ENCODE measurements at regions not wholly inside any gene's neighbourhood (a gene's known extent, or its start where the extent isn't known, plus 50 kb on each side); places are given as distances from the start of the nearest gene placed in this dataset.

DNA sequence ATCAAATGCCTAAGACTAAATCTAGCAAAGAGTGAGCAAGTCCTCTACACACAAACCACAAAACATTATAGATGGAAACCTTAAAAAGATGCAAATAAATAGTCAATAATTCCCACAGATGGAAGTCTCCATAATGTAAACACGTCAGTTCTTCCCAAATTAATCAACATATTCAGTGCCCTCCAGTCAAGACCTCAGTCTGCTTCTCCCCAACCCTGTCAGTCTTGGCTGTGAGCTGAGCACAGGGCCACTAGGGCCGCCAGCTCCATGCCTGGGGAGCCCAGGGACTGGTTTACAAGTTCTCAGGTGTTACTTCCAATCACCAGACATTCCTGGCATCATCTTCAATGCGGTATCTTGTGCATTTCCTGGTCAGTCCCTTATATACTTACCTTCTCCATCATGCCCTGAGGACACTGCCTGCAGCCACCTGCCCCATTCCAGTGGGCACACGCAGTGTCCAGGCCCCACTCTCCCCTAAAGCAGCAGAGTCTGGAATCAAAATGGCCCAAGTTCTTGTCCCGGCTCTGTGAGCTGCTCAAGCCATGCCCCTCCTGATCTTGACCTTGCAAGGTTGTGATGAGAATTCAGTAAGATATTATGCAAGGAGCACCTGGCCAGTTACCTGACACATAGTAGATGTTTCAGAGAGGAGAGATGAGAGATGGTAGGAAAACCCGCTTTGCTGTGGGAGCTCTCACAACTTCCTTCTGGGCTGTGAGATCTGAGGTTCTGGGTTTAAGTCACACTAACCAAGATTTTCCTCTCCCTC lies 207.9 kb upstream of the RAB6C start:
- no peak overlapping the region for H3K9ac ChIP-seq (replicated peaks; ENCODE audit: extremely low read depth, insufficient read depth, low read length)
- H3K79me2 ChIP-seq (ENCODE audit: control insufficient read depth, insufficient read depth, low read length) = no peaks in the 10 kb centered on the region
- no peaks in the 10 kb centered on the region for H3K4me1 ChIP-seq (ENCODE audit: control insufficient read depth, extremely low read depth, insufficient read depth, low read length)
- H2AFZ ChIP-seq (ENCODE audit: low read depth, low read length) = no peak overlapping the region
- H3K4me2 ChIP-seq (ENCODE audit: insufficient read depth, low read length) = no peak overlapping the region
- no peak for DNase-seq (ENCODE audit: low read depth, low spot score)
- ChIA-PET POLR2A (no interaction called here), CTCF (no interaction called here)
- peaks cover 1% of the 10 kb centered on the region for H3K9me3 ChIP-seq (replicated peaks; ENCODE audit: control insufficient read depth, insufficient read depth, low read length)
- BruUV-seq (replicated peaks) = no TSS peak
- no peak overlapping the region for H3K4me3 ChIP-seq (replicated peaks in 1 of 3; ENCODE audit: insufficient read depth in 1 of 3, low read depth in 1 of 3, low read length in 3 of 3)
- intact Hi-C loops (cut with micrococcal nuclease) = no loop called here
- FAIRE-seq = no peak
- dilution Hi-C loops (cut with MboI; ENCODE audit: extremely low pct_ligation_motif_present, low sequenced_read_pairs) = no loop called here
- H3K36me3 ChIP-seq (ENCODE audit: control insufficient read depth in 2 of 2, extremely low read depth in 1 of 2, insufficient read depth in 2 of 2, low read length in 2 of 2) = no peaks in the 10 kb centered on the region
- no peak overlapping the region for H3K27ac ChIP-seq (ENCODE audit: insufficient read depth, low read depth, low read length)
- no peaks in the 10 kb centered on the region for H4K20me1 ChIP-seq (replicated peaks; ENCODE audit: control insufficient read depth, extremely low read depth, insufficient read depth, low read length)
- TF ChIP-seq JUN (IDR thresholded peaks at IDR 0.05; ENCODE audit: borderline replicate concordance, insufficient read depth, insufficient read length, low read depth) = no peak
- no peaks in the 10 kb centered on the region for H3K27me3 ChIP-seq (ENCODE audit: control insufficient read depth in 2 of 2, insufficient read depth in 2 of 2, low read length in 2 of 2)
- H3K9me1 ChIP-seq (replicated peaks; ENCODE audit: control insufficient read depth, extremely low read depth, insufficient read depth, low read length) = no peaks in the 10 kb centered on the region

DNA sequence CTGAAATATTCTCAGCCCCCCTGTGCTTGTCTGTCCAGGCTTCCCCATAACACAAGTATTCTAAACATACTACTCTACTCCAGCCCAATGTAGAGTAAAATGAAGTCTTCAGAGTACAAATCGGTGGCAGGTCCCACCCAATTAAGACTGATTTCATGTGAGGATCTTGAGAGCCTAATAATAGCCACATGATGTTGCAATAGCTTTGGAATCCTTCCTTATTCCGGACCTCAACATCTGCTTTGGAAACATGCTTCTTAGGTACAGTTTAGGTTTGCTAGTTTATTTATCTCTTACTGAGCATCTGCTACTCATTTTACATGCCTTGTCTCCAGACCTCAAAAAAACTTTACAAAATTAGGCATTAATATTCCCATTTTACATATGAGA lies 207.3 kb upstream of the RAB6C start:
- Histone ChIP-seq H3K9ac (replicated peaks; ENCODE audit: extremely low read depth, insufficient read depth, low read length) (no peak overlapping the region), H4K20me1 (replicated peaks; ENCODE audit: control insufficient read depth, extremely low read depth, insufficient read depth, low read length) (no peaks in the 10 kb centered on the region), H3K79me2 (ENCODE audit: control insufficient read depth, insufficient read depth, low read length) (no peaks in the 10 kb centered on the region), H3K4me1 (ENCODE audit: control insufficient read depth, extremely low read depth, insufficient read depth, low read length) (no peaks in the 10 kb centered on the region), H3K4me2 (ENCODE audit: insufficient read depth, low read length) (no peak overlapping the region), H2AFZ (ENCODE audit: low read depth, low read length) (no peak overlapping the region), H3K27ac (ENCODE audit: insufficient read depth, low read depth, low read length) (no peak overlapping the region), H3K4me3 (replicated peaks in 1 of 3; ENCODE audit: insufficient read depth in 1 of 3, low read depth in 1 of 3, low read length in 3 of 3) (no peak overlapping the region), H3K9me3 (replicated peaks; ENCODE audit: control insufficient read depth, insufficient read depth, low read length) (peaks cover 1% of the 10 kb centered on the region), H3K9me1 (replicated peaks; ENCODE audit: control insufficient read depth, extremely low read depth, insufficient read depth, low read length) (no peaks in the 10 kb centered on the region), H3K36me3 (ENCODE audit: control insufficient read depth in 2 of 2, extremely low read depth in 1 of 2, insufficient read depth in 2 of 2, low read length in 2 of 2) (no peaks in the 10 kb centered on the region), H3K27me3 (ENCODE audit: control insufficient read depth in 2 of 2, insufficient read depth in 2 of 2, low read length in 2 of 2) (no peaks in the 10 kb centered on the region)
- dilution Hi-C loops (cut with MboI; ENCODE audit: extremely low pct_ligation_motif_present, low sequenced_read_pairs) (no loop called here), intact Hi-C loops (cut with micrococcal nuclease) (no loop called here)
- ChIA-PET POLR2A (no interaction called here), CTCF (no interaction called here)
- no TSS peak for BruUV-seq (replicated peaks)
- TF ChIP-seq, protein P1, sequence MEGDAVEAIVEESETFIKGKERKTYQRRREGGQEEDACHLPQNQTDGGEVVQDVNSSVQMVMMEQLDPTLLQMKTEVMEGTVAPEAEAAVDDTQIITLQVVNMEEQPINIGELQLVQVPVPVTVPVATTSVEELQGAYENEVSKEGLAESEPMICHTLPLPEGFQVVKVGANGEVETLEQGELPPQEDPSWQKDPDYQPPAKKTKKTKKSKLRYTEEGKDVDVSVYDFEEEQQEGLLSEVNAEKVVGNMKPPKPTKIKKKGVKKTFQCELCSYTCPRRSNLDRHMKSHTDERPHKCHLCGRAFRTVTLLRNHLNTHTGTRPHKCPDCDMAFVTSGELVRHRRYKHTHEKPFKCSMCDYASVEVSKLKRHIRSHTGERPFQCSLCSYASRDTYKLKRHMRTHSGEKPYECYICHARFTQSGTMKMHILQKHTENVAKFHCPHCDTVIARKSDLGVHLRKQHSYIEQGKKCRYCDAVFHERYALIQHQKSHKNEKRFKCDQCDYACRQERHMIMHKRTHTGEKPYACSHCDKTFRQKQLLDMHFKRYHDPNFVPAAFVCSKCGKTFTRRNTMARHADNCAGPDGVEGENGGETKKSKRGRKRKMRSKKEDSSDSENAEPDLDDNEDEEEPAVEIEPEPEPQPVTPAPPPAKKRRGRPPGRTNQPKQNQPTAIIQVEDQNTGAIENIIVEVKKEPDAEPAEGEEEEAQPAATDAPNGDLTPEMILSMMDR (IDR thresholded peaks at IDR 0.05; ENCODE audit: extremely low read depth in 1 of 2, insufficient read depth in 1 of 2, low read depth in 1 of 2, low read length in 2 of 2) = no peak
- TF ChIP-seq EZH2 (IDR thresholded peaks at IDR 0.05; ENCODE audit: borderline replicate concordance, low read depth, low read length, severe bottlenecking) (no peak), FOS (IDR thresholded peaks at IDR 0.05; ENCODE audit: borderline replicate concordance, insufficient read depth, low read length) (no peak), POLR2A (IDR thresholded peaks at IDR 0.05; ENCODE audit: low read depth, low read length) (no peak), JUN (IDR thresholded peaks at IDR 0.05; ENCODE audit: borderline replicate concordance, insufficient read depth, insufficient read length, low read depth) (no peak), MAX (IDR thresholded peaks at IDR 0.05; ENCODE audit: insufficient read depth, insufficient read length) (no peak)
- FAIRE-seq (no peak), DNase-seq (ENCODE audit: low read depth, low spot score) (no peak)
